ENCODE measurements at regions not wholly inside any gene's neighbourhood (a gene's known extent, or its start where the extent isn't known, plus 50 kb on each side); places are given as distances from the start of the nearest gene placed in this dataset.

DNA sequence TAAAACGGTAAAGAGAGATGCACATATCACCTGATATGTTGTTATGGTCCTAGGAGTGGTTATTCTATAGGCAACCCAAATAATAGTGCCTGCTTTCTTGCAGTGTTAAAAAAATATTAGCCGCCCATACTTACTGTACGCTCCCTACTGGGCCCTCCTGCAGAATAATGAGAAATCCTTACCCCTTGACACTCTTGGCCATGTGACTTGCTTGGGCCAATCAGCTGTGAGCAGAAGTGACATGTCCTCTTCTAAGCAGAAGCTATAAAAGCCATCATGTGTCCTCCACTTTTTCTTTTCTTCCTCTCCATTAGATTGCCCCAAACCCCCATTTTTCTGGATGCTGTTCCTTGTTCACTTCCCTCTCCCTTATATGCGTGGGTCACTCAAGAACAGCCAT, 90.5 kb upstream of the SPRED2 start:
- no peak overlapping the region for H3K4me2 ChIP-seq (replicated peaks; ENCODE audit: low read depth, low read length, poor library complexity, severe bottlenecking)
- no peaks in the 10 kb centered on the region for H3K27me3 ChIP-seq (replicated peaks in 1 of 4; ENCODE audit: control extremely low read depth in 1 of 4, control insufficient read depth in 3 of 4, insufficient read depth in 4 of 4, low read length in 3 of 4)
- no peak overlapping the region for H3K27ac ChIP-seq (ENCODE audit: low read length in 2 of 2)
- ATAC-seq (ENCODE audit: low read depth) = no peak
- Mint-ChIP-seq H3K27me3 (peaks cover 28% of the 10 kb centered on the region), H3K9me3 (ENCODE audit: insufficient read depth) (no peaks in the 10 kb centered on the region), H3K4me1 (no peaks in the 10 kb centered on the region), H3K27ac (no peak overlapping the region), H3K4me3 (no peak overlapping the region)
- no peak for DNase-seq
- ChIA-PET CTCF (no interaction called here), POLR2A (no interaction called here)
- 100% methylated on average over 2 of the region's 4 CpGs for WGBS (ENCODE audit: insufficient coverage)
- H3K4me3 ChIP-seq (ENCODE audit: control extremely low read depth in 1 of 5, extremely low read depth in 1 of 5, insufficient read depth in 1 of 5, low read depth in 2 of 5, low read length in 4 of 5) = no peak overlapping the region
- no peak overlapping the region for H3K9ac ChIP-seq (ENCODE audit: low read length)
- no peak overlapping the region for H2AFZ ChIP-seq (ENCODE audit: insufficient read depth, low read depth, low read length, poor library complexity, severe bottlenecking)
- H3K36me3 ChIP-seq (replicated peaks in 1 of 2; ENCODE audit: control extremely low read depth in 1 of 2, control insufficient read depth in 1 of 2, extremely low read depth in 1 of 2, insufficient read depth in 2 of 2, low read length in 1 of 2) = no peaks in the 10 kb centered on the region
- intact Hi-C loops (cut with micrococcal nuclease) = no loop called here
- no peaks in the 10 kb centered on the region for H3K9me3 ChIP-seq (ENCODE audit: control extremely low read depth in 1 of 3, control insufficient read depth in 2 of 3, insufficient read depth in 1 of 3, low read length in 2 of 3)
- H3K79me2 ChIP-seq (ENCODE audit: control insufficient read depth, insufficient read depth, low read length) = no peaks in the 10 kb centered on the region
- no peaks in the 10 kb centered on the region for H4K20me1 ChIP-seq (ENCODE audit: control insufficient read depth, insufficient read depth, low read length, poor library complexity, severe bottlenecking)
- no peaks in the 10 kb centered on the region for H3K4me1 ChIP-seq (ENCODE audit: control insufficient read depth in 2 of 2, insufficient read depth in 2 of 2, low read length in 2 of 2)
- TF ChIP-seq, protein P1, sequence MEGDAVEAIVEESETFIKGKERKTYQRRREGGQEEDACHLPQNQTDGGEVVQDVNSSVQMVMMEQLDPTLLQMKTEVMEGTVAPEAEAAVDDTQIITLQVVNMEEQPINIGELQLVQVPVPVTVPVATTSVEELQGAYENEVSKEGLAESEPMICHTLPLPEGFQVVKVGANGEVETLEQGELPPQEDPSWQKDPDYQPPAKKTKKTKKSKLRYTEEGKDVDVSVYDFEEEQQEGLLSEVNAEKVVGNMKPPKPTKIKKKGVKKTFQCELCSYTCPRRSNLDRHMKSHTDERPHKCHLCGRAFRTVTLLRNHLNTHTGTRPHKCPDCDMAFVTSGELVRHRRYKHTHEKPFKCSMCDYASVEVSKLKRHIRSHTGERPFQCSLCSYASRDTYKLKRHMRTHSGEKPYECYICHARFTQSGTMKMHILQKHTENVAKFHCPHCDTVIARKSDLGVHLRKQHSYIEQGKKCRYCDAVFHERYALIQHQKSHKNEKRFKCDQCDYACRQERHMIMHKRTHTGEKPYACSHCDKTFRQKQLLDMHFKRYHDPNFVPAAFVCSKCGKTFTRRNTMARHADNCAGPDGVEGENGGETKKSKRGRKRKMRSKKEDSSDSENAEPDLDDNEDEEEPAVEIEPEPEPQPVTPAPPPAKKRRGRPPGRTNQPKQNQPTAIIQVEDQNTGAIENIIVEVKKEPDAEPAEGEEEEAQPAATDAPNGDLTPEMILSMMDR (IDR thresholded peaks at IDR 0.05) = no peak
- no peak for TF ChIP-seq EZH2 (IDR thresholded peaks at IDR 0.05; ENCODE audit: borderline replicate concordance, insufficient read depth, low read depth, low read length, poor library complexity, severe bottlenecking)

DNA sequence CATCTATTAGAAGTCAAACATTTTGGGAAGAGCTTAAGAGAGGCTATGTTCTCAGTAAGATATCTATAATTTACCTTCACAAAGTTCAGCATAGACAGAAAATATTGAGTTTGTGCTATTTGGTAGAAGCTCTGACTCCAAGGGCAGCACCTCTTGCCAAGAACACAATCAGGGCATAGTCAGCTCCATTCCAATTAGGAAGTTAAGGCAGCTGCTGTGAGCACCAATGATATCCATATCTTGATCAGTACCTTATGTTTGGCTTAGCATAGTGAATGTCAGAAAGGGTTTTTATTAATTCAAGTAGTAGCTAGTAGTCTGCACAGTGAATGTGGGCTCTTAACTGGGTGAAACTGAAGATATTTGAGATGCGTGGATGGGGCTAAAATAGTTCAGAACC, 86.4 kb upstream of the SPRED2 start:
- Histone ChIP-seq H3K27me3 (replicated peaks in 1 of 4; ENCODE audit: control extremely low read depth in 1 of 4, control insufficient read depth in 3 of 4, insufficient read depth in 4 of 4, low read length in 3 of 4) (peaks cover 0 to 7% (median 0%) of the 10 kb centered on the region in 4 experiments), H2AFZ (ENCODE audit: insufficient read depth, low read depth, low read length, poor library complexity, severe bottlenecking) (no peak overlapping the region), H3K9ac (ENCODE audit: low read length) (no peak overlapping the region), H3K4me3 (ENCODE audit: control extremely low read depth in 1 of 5, extremely low read depth in 1 of 5, insufficient read depth in 1 of 5, low read depth in 2 of 5, low read length in 4 of 5) (no peak overlapping the region), H3K4me1 (ENCODE audit: control insufficient read depth in 2 of 2, insufficient read depth in 2 of 2, low read length in 2 of 2) (no peaks in the 10 kb centered on the region), H3K27ac (ENCODE audit: low read length in 2 of 2) (no peak overlapping the region), H3K9me3 (ENCODE audit: control extremely low read depth in 1 of 3, control insufficient read depth in 2 of 3, insufficient read depth in 1 of 3, low read length in 2 of 3) (no peaks in the 10 kb centered on the region), H3K4me2 (replicated peaks; ENCODE audit: low read depth, low read length, poor library complexity, severe bottlenecking) (no peak overlapping the region), H4K20me1 (ENCODE audit: control insufficient read depth, insufficient read depth, low read length, poor library complexity, severe bottlenecking) (no peaks in the 10 kb centered on the region), H3K79me2 (ENCODE audit: control insufficient read depth, insufficient read depth, low read length) (no peaks in the 10 kb centered on the region), H3K36me3 (replicated peaks in 1 of 2; ENCODE audit: control extremely low read depth in 1 of 2, control insufficient read depth in 1 of 2, extremely low read depth in 1 of 2, insufficient read depth in 2 of 2, low read length in 1 of 2) (no peaks in the 10 kb centered on the region)
- TF ChIP-seq, protein P1 (IDR thresholded peaks at IDR 0.05) = no peak
- no peak for TF ChIP-seq EZH2 (IDR thresholded peaks at IDR 0.05; ENCODE audit: borderline replicate concordance, insufficient read depth, low read depth, low read length, poor library complexity, severe bottlenecking)
- no peaks in the 10 kb centered on the region for H3K4me1 Mint-ChIP-seq
- H3K27me3 Mint-ChIP-seq = peaks cover 16% of the 10 kb centered on the region
- ChIA-PET POLR2A (no interaction called here), CTCF (no interaction called here)
- H3K4me3 Mint-ChIP-seq = no peak overlapping the region
- ATAC-seq (ENCODE audit: low read depth) (no peak), DNase-seq (no peak)
- H3K9me3 Mint-ChIP-seq (ENCODE audit: insufficient read depth) = no peaks in the 10 kb centered on the region
- WGBS (ENCODE audit: insufficient coverage) = no CpG with 5 or more reads among the region's 1 CpG
- H3K27ac Mint-ChIP-seq = no peak overlapping the region
- intact Hi-C loops (cut with micrococcal nuclease) = no loop called here

Measured in B cell (primary cell).